HCT116 (cell line): ENCODE measurements at regions not wholly inside any gene's neighbourhood (a gene's known extent, or its start where the extent isn't known, plus 50 kb on each side); places are given as distances from the start of the nearest gene placed in this dataset.

ENCODE experiments used
- CEBPB ChIP-seq: IDR thresholded peaks from 2 replicates; pipeline ENCODE4 v1.6.1; 2012; ENCODE audit warnings: low read depth
- CTCF ChIP-seq, 3 experiments: fragments of 200-600 bp in 1 of 3; sonication (generic) in 1 of 3; IDR thresholded peaks in 2 of 3; conservative IDR thresholded peaks in 1 of 3; 2 replicates each; pipeline ENCODE4 v1.5.1; 2012 to 2017; ENCODE audit warnings: low read depth in 2 of 3, low read length in 2 of 3, antibody characterized with exemption in 1 of 3, borderline replicate concordance in 1 of 3, control low read depth in 1 of 3, mild to moderate bottlenecking in 1 of 3, mixed read lengths in 1 of 3, mixed run types in 1 of 3, moderate library complexity in 1 of 3; ENCODE audit not compliant: insufficient read depth in 1 of 3
- EGR1 ChIP-seq: IDR thresholded peaks from 2 replicates; pipeline ENCODE4 v1.6.1; 2012; ENCODE audit warnings: low read depth
- EZH2 ChIP-seq: fragments of 200-600 bp; sonication (generic); IDR thresholded peaks from 2 replicates; pipeline ENCODE4 v1.6.1; 2017; ENCODE audit warnings: antibody characterized with exemption, mixed run types
- EZH2phosphoT487 ChIP-seq: fragments of 200-600 bp; IDR thresholded peaks from 2 replicates; pipeline ENCODE4 v1.6.1; 2018; ENCODE audit warnings: antibody characterized with exemption, borderline replicate concordance
- SP1 ChIP-seq: IDR thresholded peaks from 2 replicates; pipeline ENCODE4 v1.6.1; 2012; ENCODE audit warnings: low read depth
- TF ChIP-seq, protein P1 (sequence below): IDR thresholded peaks from 2 replicates; pipeline ENCODE4 v1.6.1; 2012; ENCODE audit warnings: low read depth
- TF ChIP-seq, protein P2 (sequence below): IDR thresholded peaks from 2 replicates; pipeline ENCODE4 v1.6.1; 2012

DNA sequence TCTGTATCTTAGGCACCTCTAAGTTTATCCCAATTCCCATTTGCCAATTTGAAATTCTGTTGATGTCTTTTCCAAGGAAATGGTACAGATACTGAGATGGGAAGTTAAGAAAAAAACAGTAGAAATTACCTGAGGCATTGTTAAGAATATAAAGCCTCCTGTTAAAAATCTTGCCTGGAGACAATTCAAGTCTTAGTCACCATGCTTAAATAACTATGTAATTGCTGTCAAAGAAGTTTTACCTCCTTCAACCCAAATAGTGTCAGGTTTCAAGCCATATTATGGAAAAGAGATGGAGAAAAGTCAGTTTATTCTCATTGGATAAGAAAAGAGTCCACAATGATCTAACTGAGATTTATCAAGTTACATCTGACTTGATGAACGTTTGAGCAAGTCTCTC lies 974.7 kb downstream of the GALC start:
- TF ChIP-seq CTCF (IDR thresholded peaks at IDR 0.05 in 2 of 3, conservative IDR thresholded peaks at IDR 0.05 in 1 of 3; ENCODE audit: borderline replicate concordance in 1 of 3, insufficient read depth in 1 of 3, low read depth in 2 of 3, low read length in 2 of 3) (no peak), EZH2 (no peak), EGR1 (no peak), EZH2phosphoT487 (no peak), SP1 (no peak), CEBPB (no peak)
- TF ChIP-seq, protein P1, sequence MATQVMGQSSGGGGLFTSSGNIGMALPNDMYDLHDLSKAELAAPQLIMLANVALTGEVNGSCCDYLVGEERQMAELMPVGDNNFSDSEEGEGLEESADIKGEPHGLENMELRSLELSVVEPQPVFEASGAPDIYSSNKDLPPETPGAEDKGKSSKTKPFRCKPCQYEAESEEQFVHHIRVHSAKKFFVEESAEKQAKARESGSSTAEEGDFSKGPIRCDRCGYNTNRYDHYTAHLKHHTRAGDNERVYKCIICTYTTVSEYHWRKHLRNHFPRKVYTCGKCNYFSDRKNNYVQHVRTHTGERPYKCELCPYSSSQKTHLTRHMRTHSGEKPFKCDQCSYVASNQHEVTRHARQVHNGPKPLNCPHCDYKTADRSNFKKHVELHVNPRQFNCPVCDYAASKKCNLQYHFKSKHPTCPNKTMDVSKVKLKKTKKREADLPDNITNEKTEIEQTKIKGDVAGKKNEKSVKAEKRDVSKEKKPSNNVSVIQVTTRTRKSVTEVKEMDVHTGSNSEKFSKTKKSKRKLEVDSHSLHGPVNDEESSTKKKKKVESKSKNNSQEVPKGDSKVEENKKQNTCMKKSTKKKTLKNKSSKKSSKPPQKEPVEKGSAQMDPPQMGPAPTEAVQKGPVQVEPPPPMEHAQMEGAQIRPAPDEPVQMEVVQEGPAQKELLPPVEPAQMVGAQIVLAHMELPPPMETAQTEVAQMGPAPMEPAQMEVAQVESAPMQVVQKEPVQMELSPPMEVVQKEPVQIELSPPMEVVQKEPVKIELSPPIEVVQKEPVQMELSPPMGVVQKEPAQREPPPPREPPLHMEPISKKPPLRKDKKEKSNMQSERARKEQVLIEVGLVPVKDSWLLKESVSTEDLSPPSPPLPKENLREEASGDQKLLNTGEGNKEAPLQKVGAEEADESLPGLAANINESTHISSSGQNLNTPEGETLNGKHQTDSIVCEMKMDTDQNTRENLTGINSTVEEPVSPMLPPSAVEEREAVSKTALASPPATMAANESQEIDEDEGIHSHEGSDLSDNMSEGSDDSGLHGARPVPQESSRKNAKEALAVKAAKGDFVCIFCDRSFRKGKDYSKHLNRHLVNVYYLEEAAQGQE: no peak
- TF ChIP-seq, protein P2, sequence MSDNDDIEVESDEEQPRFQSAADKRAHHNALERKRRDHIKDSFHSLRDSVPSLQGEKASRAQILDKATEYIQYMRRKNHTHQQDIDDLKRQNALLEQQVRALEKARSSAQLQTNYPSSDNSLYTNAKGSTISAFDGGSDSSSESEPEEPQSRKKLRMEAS: no peak
